Panc1 (cell line): ENCODE measurements at regions not wholly inside any gene's neighbourhood (a gene's known extent, or its start where the extent isn't known, plus 50 kb on each side); places are given as distances from the start of the nearest gene placed in this dataset.

Source experiments
- ATAC-seq: fragments of 200-7000 bp; cut with Tn5 transposase; 2 replicates; pipeline ENCODE4 v1.9.1; 2020; ENCODE audit warnings: mild to moderate bottlenecking, moderate library complexity
- BruUV-seq: library from RNA; stranded (reverse); fragments of 400-500 nt; replicated peaks from 2 replicates; lab custom pipeline; 2021; lab: Mats Ljungman, UMichigan
- CTCF ChIA-PET: fragments of 300-600 bp; sonication (Branson Sonifier 250); formaldehyde crosslinking; loops from one replicate; lab custom pipeline; 2022; ENCODE audit warnings: antibody characterized with exemption; lab: Charles Lee
- POLR2A ChIA-PET: fragments of 300-600 bp; sonication (Branson Sonifier 250); formaldehyde crosslinking; loops from one replicate; lab custom pipeline; 2022; ENCODE audit warnings: antibody characterized with exemption; lab: Charles Lee
- DNase-seq: peaks from one replicate; pipeline ENCODE4 v3.0.0-alpha.2; 2010; ENCODE audit warnings: low read depth, low spot score
- H3K27ac ChIP-seq: 2 replicates; pipeline ENCODE4 v1.5.1; 2011; ENCODE audit warnings: mild to moderate bottlenecking, low read length, inconsistent platforms
- H3K27me3 ChIP-seq: fragments of 200-500 bp; sonication (Bioruptor generic); 2 replicates; pipeline ENCODE4 v1.6.0; 2014; ENCODE audit warnings: low read length, inconsistent platforms; ENCODE audit not compliant: control insufficient read depth, insufficient read depth
- H3K36me3 ChIP-seq: fragments of 200-500 bp; sonication (Bioruptor generic); 2 replicates; pipeline ENCODE4 v1.5.1; 2014; ENCODE audit warnings: inconsistent platforms, mild to moderate bottlenecking, low read length, moderate library complexity; ENCODE audit not compliant: control insufficient read depth, insufficient read depth
- H3K4me1 ChIP-seq: 2 replicates; pipeline ENCODE4 v1.5.1; 2011; ENCODE audit warnings: inconsistent platforms, mild to moderate bottlenecking, low read length, moderate library complexity; ENCODE audit not compliant: control insufficient read depth, insufficient read depth
- H3K4me3 ChIP-seq, 2 experiments: 2 replicates each; pipeline ENCODE4 v1.5.1; 2011 to 2012; ENCODE audit warnings: low read depth in 2 of 2, low read length in 2 of 2, mild to moderate bottlenecking in 2 of 2, inconsistent platforms in 1 of 2, moderate library complexity in 1 of 2
- H3K9me3 ChIP-seq: fragments of 200-500 bp; sonication (Bioruptor generic); 2 replicates; pipeline ENCODE4 v1.5.1; 2014; ENCODE audit warnings: low read depth, mild to moderate bottlenecking, inconsistent platforms, low read length, moderate library complexity; ENCODE audit not compliant: control insufficient read depth, insufficient read depth
- POLR2AphosphoS5 ChIP-seq: IDR thresholded peaks from 2 replicates; pipeline ENCODE4 v1.6.1; 2012; ENCODE audit warnings: mild to moderate bottlenecking, low read depth, low read length, moderate library complexity
- REST ChIP-seq, 2 experiments: IDR thresholded peaks; 2 replicates each; pipeline ENCODE4 v1.6.1; 2011 to 2012; ENCODE audit warnings: low read depth in 2 of 2, control low read depth in 1 of 2, low read length in 1 of 2, mild to moderate bottlenecking in 1 of 2, moderate library complexity in 1 of 2; ENCODE audit not compliant: insufficient read depth in 1 of 2
- SIN3A ChIP-seq: IDR thresholded peaks from 2 replicates; pipeline ENCODE4 v1.6.1; 2012; ENCODE audit warnings: low read depth, mild to moderate bottlenecking, low read length, moderate library complexity, borderline replicate concordance; ENCODE audit not compliant: insufficient read depth
- TCF7L2 ChIP-seq: IDR thresholded peaks from 2 replicates; pipeline ENCODE4 v1.6.1; 2011; ENCODE audit warnings: mild to moderate bottlenecking, low read depth, low read length, inconsistent platforms
- in situ Hi-C: cut with HindIII; loops from 2 replicates; pipeline ENCODE4 v1.10.0; 2016; ENCODE audit warnings: low sequenced_read_pairs, low pct_unique_long_range_greater_than_20kb
- intact Hi-C: fragments of 100-400 bp; cut with micrococcal nuclease; formaldehyde crosslinking; loops from one replicate; pipeline ENCODE4 v1.10.0; 2022; ENCODE audit not compliant: unreplicated experiment
- TF ChIP-seq, protein P1 (sequence below): fragments of 450-650 bp; IDR thresholded peaks from 2 replicates; pipeline ENCODE4 v1.5.1; 2017; ENCODE audit warnings: mild to moderate bottlenecking

DNA sequence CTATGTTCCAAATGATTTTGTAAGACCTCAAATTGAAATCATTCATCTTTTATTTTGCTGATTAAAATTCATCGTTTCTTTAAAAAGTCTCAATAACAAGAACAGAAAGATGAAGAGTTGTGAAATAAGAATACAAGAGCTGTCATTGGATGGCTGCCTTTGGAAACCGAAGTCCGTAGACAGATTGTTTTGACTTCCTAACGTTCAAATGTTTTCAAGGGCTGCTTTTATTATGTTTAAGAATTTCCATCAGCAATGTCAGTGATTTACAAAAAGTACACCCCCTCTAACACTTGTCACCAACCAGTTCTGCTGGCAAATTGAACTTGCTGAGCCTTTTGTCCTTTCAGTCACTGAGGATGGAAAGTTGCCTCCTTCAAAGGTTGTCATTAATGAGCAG, 89.6 kb downstream of the KCNE4 start:
- Histone ChIP-seq H3K27me3 (no peaks in the 10 kb centered on the region), H3K4me1 (no peaks in the 10 kb centered on the region), H3K36me3 (no peaks in the 10 kb centered on the region), H3K9me3 (no peaks in the 10 kb centered on the region), H3K4me3 (no peak overlapping the region), H3K27ac (no peak overlapping the region)
- ChIA-PET POLR2A (no interaction called here), CTCF (no interaction called here)
- in situ Hi-C loops (no loop called here), intact Hi-C loops (no loop called here)
- TF ChIP-seq REST (IDR thresholded peaks at IDR 0.05; ENCODE audit: insufficient read depth in 1 of 2, low read depth in 2 of 2, low read length in 1 of 2): no peak
- TF ChIP-seq POLR2AphosphoS5: no peak
- no peak for TF ChIP-seq SIN3A
- TF ChIP-seq TCF7L2: no peak
- TF ChIP-seq, protein P1, sequence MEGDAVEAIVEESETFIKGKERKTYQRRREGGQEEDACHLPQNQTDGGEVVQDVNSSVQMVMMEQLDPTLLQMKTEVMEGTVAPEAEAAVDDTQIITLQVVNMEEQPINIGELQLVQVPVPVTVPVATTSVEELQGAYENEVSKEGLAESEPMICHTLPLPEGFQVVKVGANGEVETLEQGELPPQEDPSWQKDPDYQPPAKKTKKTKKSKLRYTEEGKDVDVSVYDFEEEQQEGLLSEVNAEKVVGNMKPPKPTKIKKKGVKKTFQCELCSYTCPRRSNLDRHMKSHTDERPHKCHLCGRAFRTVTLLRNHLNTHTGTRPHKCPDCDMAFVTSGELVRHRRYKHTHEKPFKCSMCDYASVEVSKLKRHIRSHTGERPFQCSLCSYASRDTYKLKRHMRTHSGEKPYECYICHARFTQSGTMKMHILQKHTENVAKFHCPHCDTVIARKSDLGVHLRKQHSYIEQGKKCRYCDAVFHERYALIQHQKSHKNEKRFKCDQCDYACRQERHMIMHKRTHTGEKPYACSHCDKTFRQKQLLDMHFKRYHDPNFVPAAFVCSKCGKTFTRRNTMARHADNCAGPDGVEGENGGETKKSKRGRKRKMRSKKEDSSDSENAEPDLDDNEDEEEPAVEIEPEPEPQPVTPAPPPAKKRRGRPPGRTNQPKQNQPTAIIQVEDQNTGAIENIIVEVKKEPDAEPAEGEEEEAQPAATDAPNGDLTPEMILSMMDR: no peak
- BruUV-seq: no TSS peak
- no peak for ATAC-seq
- DNase-seq: no peak

DNA sequence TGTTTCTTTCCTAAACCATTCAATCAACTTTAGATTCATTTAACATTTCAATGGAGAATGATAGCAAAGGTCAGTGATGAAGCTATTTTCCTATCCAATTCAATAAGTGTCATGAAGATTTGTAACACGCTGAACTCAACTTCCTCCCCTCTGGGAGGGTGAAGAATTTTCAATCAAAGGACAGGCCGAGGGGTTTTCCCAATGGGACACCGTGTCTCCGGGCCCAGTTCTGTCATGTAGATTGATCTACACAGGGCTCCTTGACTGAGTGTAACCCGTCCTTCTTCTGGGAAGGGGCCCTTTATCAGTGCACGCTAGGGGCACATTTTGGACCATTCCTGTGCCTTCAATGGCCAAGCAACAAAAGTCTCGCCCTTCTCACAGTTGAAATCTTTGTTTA, 90.1 kb downstream of the KCNE4 start:
- no peak overlapping the region for H3K27ac ChIP-seq
- in situ Hi-C loops: no loop called here
- ChIA-PET POLR2A (no interaction called here), CTCF (no interaction called here)
- H3K4me1 ChIP-seq: no peaks in the 10 kb centered on the region
- H3K36me3 ChIP-seq: no peaks in the 10 kb centered on the region
- no peak overlapping the region for H3K4me3 ChIP-seq
- no peaks in the 10 kb centered on the region for H3K9me3 ChIP-seq
- H3K27me3 ChIP-seq: no peaks in the 10 kb centered on the region
- BruUV-seq: no TSS peak
- ATAC-seq: no peak
- no peak for DNase-seq
- intact Hi-C loops: no loop called here
- TF ChIP-seq SIN3A (no peak), POLR2AphosphoS5 (no peak), TCF7L2 (no peak), REST (IDR thresholded peaks at IDR 0.05; ENCODE audit: insufficient read depth in 1 of 2, low read depth in 2 of 2, low read length in 1 of 2) (no peak)
- TF ChIP-seq, protein P1: no peak
